Thoracic aorta (tissue), 2 donors: ENCODE measurements at regions not wholly inside any gene's neighbourhood (a gene's known extent, or its start where the extent isn't known, plus 50 kb on each side); places are given as distances from the start of the nearest gene placed in this dataset.

Experiments
- ATAC-seq: fragments of 150-250 bp; one replicate; pipeline ENCODE4 v1.8.0; 2017; ENCODE audit warnings: low read depth; ENCODE audit not compliant: insufficient number of reproducible peaks, low FRiP score
- DNase-seq: peaks from one replicate; pipeline ENCODE4 v3.0.0-alpha.2; 2020; ENCODE audit warnings: low spot score
- H3K27ac ChIP-seq, 2 donors: fragments of 200-600 bp; sonication (generic); 1 replicate in 1 of 2; 2 replicates in 1 of 2; pipeline ENCODE4 v1.5.1; 2016; ENCODE audit warnings: mild to moderate bottlenecking in 2 of 2, moderate library complexity in 2 of 2
- H3K27me3 ChIP-seq: fragments of 200-600 bp; sonication (generic); replicated peaks from 2 replicates; pipeline ENCODE4 v1.6.0; 2016; ENCODE audit warnings: mild to moderate bottlenecking; ENCODE audit not compliant: insufficient read depth
- H3K36me3 ChIP-seq: fragments of 200-600 bp; sonication (generic); one replicate; pipeline ENCODE4 v1.5.1; 2016
- H3K4me1 ChIP-seq, 2 donors: fragments of 200-600 bp; sonication (generic); 1 replicate in 1 of 2; 2 replicates in 1 of 2; pipeline versions ENCODE4 v1.5.1 to v1.6.0; 2016; ENCODE audit warnings: low read depth in 2 of 2, mild to moderate bottlenecking in 1 of 2; ENCODE audit not compliant: control insufficient read depth in 1 of 2
- H3K4me3 ChIP-seq: fragments of 200-600 bp; sonication (generic); 2 replicates; pipeline ENCODE4 v1.5.1; 2016; ENCODE audit warnings: mild to moderate bottlenecking
- H3K9me3 ChIP-seq: fragments of 200-600 bp; sonication (generic); 2 replicates; pipeline ENCODE4 v1.5.1; 2016
- CTCF ChIP-seq: fragments of 200-600 bp; sonication (generic); IDR thresholded peaks from one replicate; pipeline ENCODE4 v1.5.1; 2019; ENCODE audit warnings: antibody characterized with exemption

GRCh38 chr7:46723003-46723402 is 801.9 kb upstream of the IGFBP3 start:
- no peak for TF ChIP-seq CTCF
- H3K4me3 ChIP-seq = no peak overlapping the region
- DNase-seq (no peak), ATAC-seq (no peak)
- H3K27me3 ChIP-seq = no peaks in the 10 kb centered on the region
- H3K36me3 ChIP-seq = no peaks in the 10 kb centered on the region
- H3K9me3 ChIP-seq = no peaks in the 10 kb centered on the region
- H3K4me1 ChIP-seq = no peaks in the 10 kb centered on the region
- H3K27ac ChIP-seq = no peak overlapping the region

GRCh38 chr7:46720761-46721160 is 799.7 kb upstream of the IGFBP3 start:
- Histone ChIP-seq H3K9me3 (no peaks in the 10 kb centered on the region), H3K36me3 (no peaks in the 10 kb centered on the region), H3K4me3 (no peak overlapping the region), H3K4me1 (no peaks in the 10 kb centered on the region), H3K27ac (no peak overlapping the region), H3K27me3 (no peaks in the 10 kb centered on the region)
- TF ChIP-seq CTCF = no peak
- ATAC-seq (no peak), DNase-seq (no peak)

GRCh38 chr7:46719616-46720015 is 798.5 kb upstream of the IGFBP3 start:
- no peak overlapping the region for H3K27ac ChIP-seq
- no peak overlapping the region for H3K4me3 ChIP-seq
- no peak for DNase-seq
- H3K4me1 ChIP-seq = peaks cover 0 to 8% of the 10 kb centered on the region in 2 donors
- no peaks in the 10 kb centered on the region for H3K9me3 ChIP-seq
- TF ChIP-seq CTCF = no peak
- no peaks in the 10 kb centered on the region for H3K27me3 ChIP-seq
- no peaks in the 10 kb centered on the region for H3K36me3 ChIP-seq
- no peak for ATAC-seq

- Histone ChIP-seq H3K27me3 (no peaks in the 10 kb centered on the region), H3K4me3 (no peak overlapping the region), H3K27ac (no peak overlapping the region), H3K4me1 (peaks cover 6 to 18% of the 10 kb centered on the region in 2 donors), H3K36me3 (no peaks in the 10 kb centered on the region), H3K9me3 (no peaks in the 10 kb centered on the region)
- ATAC-seq = no peak
- TF ChIP-seq CTCF = no peak
- DNase-seq = no peak
Observed at GRCh38 chr7:46716926-46717325, 795.9 kb upstream of the IGFBP3 start.

- Histone ChIP-seq H3K4me1 (peaks cover 6 to 24% of the 10 kb centered on the region in 2 donors), H3K27ac (no peak overlapping the region), H3K27me3 (no peaks in the 10 kb centered on the region), H3K36me3 (no peaks in the 10 kb centered on the region), H3K4me3 (no peak overlapping the region), H3K9me3 (no peaks in the 10 kb centered on the region)
- DNase-seq = no peak
- no peak for ATAC-seq
- TF ChIP-seq CTCF = no peak
Observed at GRCh38 chr7:46715579-46715978, 794.5 kb upstream of the IGFBP3 start.
